Neural cell (in vitro differentiated cells): ENCODE measurements at regions not wholly inside any gene's neighbourhood (a gene's known extent, or its start where the extent isn't known, plus 50 kb on each side); places are given as distances from the start of the nearest gene placed in this dataset.

ENCODE experiments used
- H2AFZ ChIP-seq: fragments of 200-600, 300-800 bp; sonication (generic), shearing (Covaris generic); 2 replicates; pipeline ENCODE4 v1.6.0; 2014; ENCODE audit warnings: low read depth, mild to moderate bottlenecking, antibody characterized with exemption, low read length, moderate library complexity
- H3F3A ChIP-seq: fragments of 200-600 bp; shearing (Covaris generic); 2 replicates; pipeline ENCODE4 v1.6.1; 2016; ENCODE audit warnings: mild to moderate bottlenecking, moderate library complexity, mixed read lengths, antibody characterized with exemption, low read length; ENCODE audit not compliant: insufficient read depth, poor library complexity, severe bottlenecking
- H3K27ac ChIP-seq: fragments of 200-600, 300-800 bp; sonication (generic), shearing (Covaris generic); 2 replicates; pipeline ENCODE4 v1.5.1; 2014; ENCODE audit warnings: mild to moderate bottlenecking, low read length, moderate library complexity
- H3K27me3 ChIP-seq: fragments of 300-800, 200-600 bp; sonication (generic), shearing (Covaris generic); 2 replicates; pipeline ENCODE4 v1.6.0; 2014; ENCODE audit warnings: mild to moderate bottlenecking, low read depth, low read length, moderate library complexity; ENCODE audit not compliant: insufficient read depth
- H3K36me3 ChIP-seq: fragments of 300-800, 200-600 bp; sonication (generic), shearing (Covaris generic); 2 replicates; pipeline ENCODE4 v1.5.1; 2014; ENCODE audit warnings: mild to moderate bottlenecking, antibody characterized with exemption, low read length, moderate library complexity; ENCODE audit not compliant: insufficient read depth
- H3K4me2 ChIP-seq: fragments of 300-800, 200-600 bp; sonication (generic), shearing (Covaris generic); 2 replicates; pipeline ENCODE4 v1.6.0; 2014; ENCODE audit warnings: mild to moderate bottlenecking, low read length
- H3K4me3 ChIP-seq: fragments of 300-800, 200-600 bp; sonication (generic), shearing (Covaris generic); 2 replicates; pipeline ENCODE4 v1.5.1; 2014; ENCODE audit warnings: mild to moderate bottlenecking, low read length, moderate library complexity
- H3K79me2 ChIP-seq: fragments of 200-600 bp; shearing (Covaris generic); replicated peaks from 2 replicates; pipeline ENCODE4 v1.6.0; 2014; ENCODE audit warnings: mild to moderate bottlenecking, low read length, moderate library complexity; ENCODE audit not compliant: insufficient read depth
- H3K9ac ChIP-seq: fragments of 300-800, 200-600 bp; sonication (generic), shearing (Covaris generic); 2 replicates; pipeline ENCODE4 v1.6.1; 2016; ENCODE audit warnings: mild to moderate bottlenecking, low read length, mixed read lengths
- H3K9me2 ChIP-seq: fragments of 200-600 bp; shearing (Covaris generic); 2 replicates; pipeline ENCODE4 v1.6.1; 2016; ENCODE audit warnings: mild to moderate bottlenecking, low read length, mixed read lengths; ENCODE audit not compliant: insufficient read depth
- H3K9me3 ChIP-seq: fragments of 200-600, 300-800 bp; sonication (generic), shearing (Covaris generic); 2 replicates; pipeline ENCODE4 v1.6.1; 2016; ENCODE audit warnings: mild to moderate bottlenecking, mixed run types, low read length, moderate library complexity, mixed read lengths
- H4K20me1 ChIP-seq: fragments of 200-600 bp; shearing (Covaris generic); 2 replicates; pipeline ENCODE4 v1.6.1; 2016; ENCODE audit warnings: mild to moderate bottlenecking, mixed run types; ENCODE audit not compliant: insufficient read depth
- CTCF ChIP-seq: fragments of 450-650 bp; IDR thresholded peaks from 2 replicates; pipeline ENCODE4 v1.5.1; 2014; ENCODE audit warnings: antibody characterized with exemption, mild to moderate bottlenecking, moderate library complexity; ENCODE audit not compliant: poor library complexity, severe bottlenecking
- EP300 ChIP-seq: fragments of 450-650 bp; conservative IDR thresholded peaks from 2 replicates; pipeline ENCODE4 v1.6.1; 2014; ENCODE audit warnings: antibody characterized with exemption, mild to moderate bottlenecking, moderate library complexity; ENCODE audit not compliant: poor library complexity, severe bottlenecking
- EZH2 ChIP-seq: fragments of 200-600, 300-800 bp; shearing (Covaris generic), sonication (generic); IDR thresholded peaks from 2 replicates; pipeline ENCODE4 v1.6.1; 2014; ENCODE audit warnings: antibody characterized with exemption, low read length, borderline replicate concordance, mild to moderate bottlenecking; ENCODE audit not compliant: insufficient read depth, poor library complexity, severe bottlenecking
- MXI1 ChIP-seq: fragments of 450-650 bp; conservative IDR thresholded peaks from 2 replicates; pipeline ENCODE4 v1.6.1; 2014; ENCODE audit warnings: antibody characterized with exemption, mild to moderate bottlenecking; ENCODE audit not compliant: poor library complexity, severe bottlenecking
- POLR2AphosphoS5 ChIP-seq: IDR thresholded peaks from 2 replicates; pipeline ENCODE4 v1.6.1; 2012
- RAD21 ChIP-seq: fragments of 450-650 bp; conservative IDR thresholded peaks from 2 replicates; pipeline ENCODE4 v1.6.1; 2014; ENCODE audit warnings: antibody characterized with exemption, mild to moderate bottlenecking, moderate library complexity
- REST ChIP-seq: IDR thresholded peaks from 2 replicates; pipeline ENCODE4 v1.6.1; 2012; ENCODE audit warnings: borderline replicate concordance
- SMC3 ChIP-seq: fragments of 450-650 bp; conservative IDR thresholded peaks from 2 replicates; pipeline ENCODE4 v1.6.1; 2014; ENCODE audit warnings: antibody characterized with exemption, mild to moderate bottlenecking, moderate library complexity; ENCODE audit not compliant: poor library complexity
- TAF1 ChIP-seq: IDR thresholded peaks from 2 replicates; pipeline ENCODE4 v1.6.1; 2012; ENCODE audit warnings: low read depth

GRCh38 chr12:132430838-132431774, 58.8 kb upstream of the FBRSL1 start:
- no peaks in the 10 kb centered on the region for H3K9me2 ChIP-seq
- H3F3A ChIP-seq: no peaks in the 10 kb centered on the region
- no peak overlapping the region for H3K9ac ChIP-seq
- H3K9me3 ChIP-seq: no peaks in the 10 kb centered on the region
- H3K4me2 ChIP-seq: no peak overlapping the region
- H3K36me3 ChIP-seq: no peaks in the 10 kb centered on the region
- no peaks in the 10 kb centered on the region for H3K79me2 ChIP-seq
- H4K20me1 ChIP-seq: no peaks in the 10 kb centered on the region
- no peak overlapping the region for H3K27ac ChIP-seq
- TF ChIP-seq CTCF (no peak), MXI1 (no peak), POLR2AphosphoS5 (no peak), EP300 (no peak), TAF1 (no peak), REST (no peak), SMC3 (no peak), RAD21 (no peak), EZH2 (no peak)
- H2AFZ ChIP-seq: no peak overlapping the region
- H3K4me3 ChIP-seq: no peak overlapping the region
- no peaks in the 10 kb centered on the region for H3K27me3 ChIP-seq

GRCh38 chr12:132429946-132430643, 59.9 kb upstream of the FBRSL1 start:
- Histone ChIP-seq H4K20me1 (no peaks in the 10 kb centered on the region), H3K27me3 (no peaks in the 10 kb centered on the region), H3K36me3 (no peaks in the 10 kb centered on the region), H3K4me3 (no peak overlapping the region), H3K4me2 (no peak overlapping the region), H3K27ac (no peak overlapping the region), H2AFZ (no peak overlapping the region), H3F3A (no peaks in the 10 kb centered on the region), H3K79me2 (no peaks in the 10 kb centered on the region), H3K9me2 (no peaks in the 10 kb centered on the region), H3K9ac (no peak overlapping the region), H3K9me3 (no peaks in the 10 kb centered on the region)
- no peak for TF ChIP-seq SMC3
- TF ChIP-seq RAD21: no peak
- TF ChIP-seq EP300: no peak
- no peak for TF ChIP-seq REST
- no peak for TF ChIP-seq POLR2AphosphoS5
- TF ChIP-seq EZH2: no peak
- no peak for TF ChIP-seq CTCF
- TF ChIP-seq TAF1: no peak
- no peak for TF ChIP-seq MXI1
